H9 (cell line): ENCODE measurements at regions not wholly inside any gene's neighbourhood (a gene's known extent, or its start where the extent isn't known, plus 50 kb on each side); places are given as distances from the start of the nearest gene placed in this dataset.

Experiments
- DNase-seq: peaks from one replicate; pipeline ENCODE4 v3.0.0-alpha.2; 2017
- H2AFZ ChIP-seq: one replicate; pipeline ENCODE4 v1.6.1; 2013; ENCODE audit warnings: mild to moderate bottlenecking, low read length, control low read depth, moderate library complexity
- H2AK5ac ChIP-seq: 2 replicates; pipeline ENCODE4 v1.6.1; 2013; ENCODE audit warnings: low read length, control low read depth, mixed read lengths; ENCODE audit not compliant: insufficient read length
- H2BK120ac ChIP-seq: one replicate; pipeline ENCODE4 v1.6.1; 2013; ENCODE audit warnings: low read depth, mild to moderate bottlenecking, low read length, control low read depth, inconsistent platforms; ENCODE audit not compliant: poor library complexity, severe bottlenecking
- H2BK12ac ChIP-seq: 2 replicates; pipeline ENCODE4 v1.6.1; 2013; ENCODE audit warnings: low read length, control low read depth, mixed read lengths, low read depth; ENCODE audit not compliant: insufficient read length
- H2BK15ac ChIP-seq: 2 replicates; pipeline ENCODE4 v1.6.1; 2013; ENCODE audit warnings: low read depth, low read length, control low read depth
- H2BK20ac ChIP-seq: one replicate; pipeline ENCODE4 v1.6.1; 2013; ENCODE audit warnings: low read depth, mild to moderate bottlenecking, low read length, control low read depth, inconsistent platforms; ENCODE audit not compliant: poor library complexity, severe bottlenecking
- H2BK5ac ChIP-seq: 2 replicates; pipeline ENCODE4 v1.6.1; 2013; ENCODE audit warnings: low read length, control low read depth, mixed read lengths; ENCODE audit not compliant: insufficient read length
- H3K14ac ChIP-seq: 2 replicates; pipeline ENCODE4 v1.6.1; 2013; ENCODE audit warnings: low read length, control low read depth; ENCODE audit not compliant: insufficient read depth
- H3K18ac ChIP-seq: 2 replicates; pipeline ENCODE4 v1.6.1; 2013; ENCODE audit warnings: low read depth, mild to moderate bottlenecking, mixed read lengths, low read length, control low read depth; ENCODE audit not compliant: insufficient read length
- H3K23ac ChIP-seq: 2 replicates; pipeline ENCODE4 v1.6.1; 2013; ENCODE audit warnings: low read length, control low read depth, mixed read lengths, low read depth; ENCODE audit not compliant: insufficient read length
- H3K23me2 ChIP-seq: 2 replicates; pipeline ENCODE4 v1.6.1; 2013; ENCODE audit warnings: low read depth, mild to moderate bottlenecking, mixed read lengths, low read length, control low read depth; ENCODE audit not compliant: insufficient read length, poor library complexity, severe bottlenecking
- H3K27ac ChIP-seq: 2 replicates; pipeline ENCODE4 v1.5.1; 2013; ENCODE audit warnings: low read length, control low read depth, mixed read lengths, low read depth; ENCODE audit not compliant: insufficient read length
- H3K27me3 ChIP-seq: 2 replicates; pipeline ENCODE4 v1.6.1; 2013; ENCODE audit warnings: low read length, control low read depth, inconsistent platforms; ENCODE audit not compliant: insufficient read depth
- H3K4ac ChIP-seq: 2 replicates; pipeline ENCODE4 v1.6.1; 2013; ENCODE audit warnings: low read depth, mild to moderate bottlenecking, control low read depth, inconsistent platforms, low read length, moderate library complexity
- H3K4me1 ChIP-seq: 2 replicates; pipeline ENCODE4 v1.6.1; 2013; ENCODE audit warnings: low read length, control low read depth, inconsistent platforms; ENCODE audit not compliant: insufficient read depth
- H3K4me2 ChIP-seq: 2 replicates; pipeline ENCODE4 v1.6.1; 2013; ENCODE audit warnings: low read length, control low read depth, mixed read lengths; ENCODE audit not compliant: insufficient read length, insufficient read depth
- H3K56ac ChIP-seq: 2 replicates; pipeline ENCODE4 v1.6.1; 2013; ENCODE audit warnings: low read depth, mild to moderate bottlenecking, mixed read lengths, low read length, control low read depth; ENCODE audit not compliant: insufficient read length
- H3K79me1 ChIP-seq: 2 replicates; pipeline ENCODE4 v1.6.1; 2013; ENCODE audit warnings: low read depth, mild to moderate bottlenecking, moderate library complexity, low read length, control low read depth, inconsistent platforms; ENCODE audit not compliant: insufficient read depth, poor library complexity, severe bottlenecking
- H3K79me2 ChIP-seq: 2 replicates; pipeline ENCODE4 v1.6.1; 2013; ENCODE audit warnings: low read length, control low read depth, inconsistent platforms; ENCODE audit not compliant: insufficient read depth
- H3K9ac ChIP-seq: 2 replicates; pipeline ENCODE4 v1.6.1; 2013; ENCODE audit warnings: low read length, control low read depth, mixed read lengths; ENCODE audit not compliant: insufficient read length; ENCODE audit errors: extremely low read depth
- H3K9me3 ChIP-seq: one replicate; pipeline ENCODE4 v1.6.1; 2013; ENCODE audit warnings: low read depth, low read length, inconsistent platforms; ENCODE audit not compliant: control insufficient read depth
- H3T11ph ChIP-seq: one replicate; pipeline ENCODE4 v1.6.1; 2013; ENCODE audit warnings: mild to moderate bottlenecking, low read length, control low read depth, inconsistent platforms
- H4K20me1 ChIP-seq: one replicate; pipeline ENCODE4 v1.6.1; 2013; ENCODE audit not compliant: control insufficient read depth, insufficient read length, insufficient read depth
- H4K5ac ChIP-seq: 2 replicates; pipeline ENCODE4 v1.6.1; 2013; ENCODE audit warnings: low read depth, mild to moderate bottlenecking, mixed read lengths, low read length, control low read depth; ENCODE audit not compliant: insufficient read length
- H4K8ac ChIP-seq: replicated peaks from 2 replicates; pipeline ENCODE4 v1.6.1; 2013; ENCODE audit warnings: low read length, control low read depth, mixed read lengths, low read depth; ENCODE audit not compliant: insufficient read length
- H4K91ac ChIP-seq: 2 replicates; pipeline ENCODE4 v1.6.1; 2013; ENCODE audit warnings: low read depth, mild to moderate bottlenecking, moderate library complexity, mixed read lengths, low read length, control low read depth; ENCODE audit not compliant: insufficient read length
- H3K27ac Mint-ChIP-seq, 3 experiments: 2 replicates in 2 of 3; 3 replicates in 1 of 3; pipeline ENCODE4 v1.8.0; 2020 to 2021; ENCODE audit warnings: mixed read lengths in 3 of 3, mild to moderate bottlenecking in 1 of 3, moderate library complexity in 1 of 3
- H3K27me3 Mint-ChIP-seq: 2 replicates; pipeline ENCODE4 v1.8.0; 2021; ENCODE audit warnings: low read depth, mild to moderate bottlenecking, moderate library complexity, mixed read lengths
- H3K36me3 Mint-ChIP-seq, 3 experiments: 2 replicates in 2 of 3; 3 replicates in 1 of 3; pipeline ENCODE4 v1.8.0; 2020 to 2021; ENCODE audit warnings: low read depth in 3 of 3, mixed read lengths in 3 of 3; ENCODE audit not compliant: insufficient read depth in 1 of 3
- H3K4me1 Mint-ChIP-seq, 2 experiments: 2 replicates each; pipeline ENCODE4 v1.8.0; 2020; ENCODE audit warnings: mixed read lengths in 2 of 2
- H3K4me3 Mint-ChIP-seq, 2 experiments: 2 replicates in 1 of 2; 3 replicates in 1 of 2; pipeline ENCODE4 v1.8.0; 2020 to 2021; ENCODE audit warnings: mild to moderate bottlenecking in 2 of 2, mixed read lengths in 2 of 2, moderate library complexity in 1 of 2
- H3K9me3 Mint-ChIP-seq, 2 experiments: 2 replicates in 1 of 2; 3 replicates in 1 of 2; pipeline ENCODE4 v1.8.0; 2020; ENCODE audit warnings: mild to moderate bottlenecking in 2 of 2, mixed read lengths in 2 of 2, moderate library complexity in 1 of 2
- CTCF ChIP-seq: fragments of 200-600 bp; sonication (generic); conservative IDR thresholded peaks from 3 replicates; pipeline ENCODE4 v1.8.0; 2021; ENCODE audit warnings: antibody characterized with exemption, mild to moderate bottlenecking
- WGBS: extraction: QIAGEN DNeasy Blood & Tissue Kit; methylation state at CpG from one replicate; pipeline ENCODE4 v1.1.7; 2013; ENCODE audit warnings: missing lambda C conversion rate, low lambda C conversion rate, mixed read lengths; ENCODE audit not compliant: insufficient read length; ENCODE audit errors: extremely low coverage; 5-methylcytosine and 5-hydroxymethylcytosine counted together

- Histone ChIP-seq H2BK20ac (no peak overlapping the region), H3K27ac (no peak overlapping the region), H4K5ac (no peak overlapping the region), H2BK120ac (no peak overlapping the region), H3K4me2 (no peak overlapping the region), H3K9ac (no peak overlapping the region), H3K27me3 (no peaks in the 10 kb centered on the region), H3T11ph (no peak overlapping the region), H3K18ac (no peak overlapping the region), H2BK12ac (no peak overlapping the region), H3K23ac (no peak overlapping the region), H4K91ac (no peak overlapping the region), H2BK5ac (no peak overlapping the region), H3K4me1 (peaks cover 2% of the 10 kb centered on the region; the same call in 1 of the 2 replicates), H2BK15ac (no peak overlapping the region), H3K56ac (no peak overlapping the region), H3K4ac (no peak overlapping the region), H4K8ac (no peak overlapping the region), H2AFZ (no peak overlapping the region), H2AK5ac (no peak overlapping the region), H3K9me3 (no peaks in the 10 kb centered on the region), H3K79me1 (no peaks in the 10 kb centered on the region), H3K79me2 (no peaks in the 10 kb centered on the region), H3K14ac (no peak overlapping the region), H4K20me1 (no peaks in the 10 kb centered on the region), H3K23me2 (no peaks in the 10 kb centered on the region)
- Mint-ChIP-seq H3K9me3 (no peaks in the 10 kb centered on the region; a peak in 2 of 5 replicates), H3K4me1 (peaks cover 32 to 33% of the 10 kb centered on the region in 2 experiments), H3K27me3 (peaks cover 14% of the 10 kb centered on the region), H3K27ac (peak overlapping the region; percentile 35 to 81 (median 63); a peak in 3 of 7 replicates), H3K36me3 (no peaks in the 10 kb centered on the region), H3K4me3 (no peak overlapping the region)
- TF ChIP-seq CTCF: no peak
- WGBS: no CpG with 5 or more reads among the region's 7 CpGs
- peak; percentile 46 for DNase-seq
Observed at GRCh38 chr16:55240888-55241287, 83.1 kb upstream of the IRX6 start.
